ENCODE measurements at regions not wholly inside any gene's neighbourhood (a gene's known extent, or its start where the extent isn't known, plus 50 kb on each side); places are given as distances from the start of the nearest gene placed in this dataset.

- no peak for TF ChIP-seq CTCF (IDR thresholded peaks at IDR 0.05)
- peaks cover 14% of the 10 kb centered on the region for H3K27me3 Mint-ChIP-seq (ENCODE audit: unreplicated experiment)
- no peaks in the 10 kb centered on the region for H3K9me3 Mint-ChIP-seq (ENCODE audit: unreplicated experiment)
- no peak for DNase-seq (ENCODE audit: extremely low spot score, unreplicated experiment)
- no peaks in the 10 kb centered on the region for H3K36me3 Mint-ChIP-seq (ENCODE audit: unreplicated experiment)
- no peak overlapping the region for H3K4me3 Mint-ChIP-seq (ENCODE audit: unreplicated experiment)
- peaks cover 3% of the 10 kb centered on the region for H3K4me1 Mint-ChIP-seq (ENCODE audit: unreplicated experiment)
- H3K27ac Mint-ChIP-seq (ENCODE audit: unreplicated experiment) = no peak overlapping the region
Observed at GRCh38 chr18:55072698-55073097, 113.4 kb upstream of the CCDC68 start.

GRCh38 chr18:55072181-55072580, 112.9 kb upstream of the CCDC68 start:
- Mint-ChIP-seq H3K36me3 (ENCODE audit: unreplicated experiment) (no peaks in the 10 kb centered on the region), H3K9me3 (ENCODE audit: unreplicated experiment) (no peaks in the 10 kb centered on the region), H3K4me3 (ENCODE audit: unreplicated experiment) (no peak overlapping the region), H3K27me3 (ENCODE audit: unreplicated experiment) (peaks cover 14% of the 10 kb centered on the region), H3K4me1 (ENCODE audit: unreplicated experiment) (peaks cover 3% of the 10 kb centered on the region), H3K27ac (ENCODE audit: unreplicated experiment) (no peak overlapping the region)
- TF ChIP-seq CTCF (IDR thresholded peaks at IDR 0.05) = no peak
- DNase-seq (ENCODE audit: extremely low spot score, unreplicated experiment) = no peak

GRCh38 chr18:55069497-55069896, 110.2 kb upstream of the CCDC68 start:
- no peak overlapping the region for H3K27ac Mint-ChIP-seq (ENCODE audit: unreplicated experiment)
- H3K4me1 Mint-ChIP-seq (ENCODE audit: unreplicated experiment) = peaks cover 3% of the 10 kb centered on the region
- DNase-seq (ENCODE audit: extremely low spot score, unreplicated experiment) = no peak
- H3K36me3 Mint-ChIP-seq (ENCODE audit: unreplicated experiment) = no peaks in the 10 kb centered on the region
- no peak for TF ChIP-seq CTCF (IDR thresholded peaks at IDR 0.05)
- H3K9me3 Mint-ChIP-seq (ENCODE audit: unreplicated experiment) = no peaks in the 10 kb centered on the region
- no peak overlapping the region for H3K4me3 Mint-ChIP-seq (ENCODE audit: unreplicated experiment)
- H3K27me3 Mint-ChIP-seq (ENCODE audit: unreplicated experiment) = peaks cover 14% of the 10 kb centered on the region

- no peak for DNase-seq (ENCODE audit: extremely low spot score, unreplicated experiment)
- H3K4me1 Mint-ChIP-seq (ENCODE audit: unreplicated experiment) = peaks cover 3% of the 10 kb centered on the region
- no peak for TF ChIP-seq CTCF (IDR thresholded peaks at IDR 0.05)
- H3K27ac Mint-ChIP-seq (ENCODE audit: unreplicated experiment) = no peak overlapping the region
- H3K4me3 Mint-ChIP-seq (ENCODE audit: unreplicated experiment) = no peak overlapping the region
- H3K27me3 Mint-ChIP-seq (ENCODE audit: unreplicated experiment) = peaks cover 6% of the 10 kb centered on the region
- H3K36me3 Mint-ChIP-seq (ENCODE audit: unreplicated experiment) = no peaks in the 10 kb centered on the region
- peaks cover 4% of the 10 kb centered on the region for H3K9me3 Mint-ChIP-seq (ENCODE audit: unreplicated experiment)
Observed at GRCh38 chr18:55064760-55065159, 105.5 kb upstream of the CCDC68 start.

GRCh38 chr18:55064073-55064472, 104.8 kb upstream of the CCDC68 start:
- no peak for TF ChIP-seq CTCF (IDR thresholded peaks at IDR 0.05)

More at GRCh38 chr18:55064073-55064472, 104.8 kb upstream of the CCDC68 start:
- no peak overlapping the region for H3K27ac Mint-ChIP-seq (ENCODE audit: unreplicated experiment)
- H3K4me1 Mint-ChIP-seq (ENCODE audit: unreplicated experiment) = peaks cover 3% of the 10 kb centered on the region
- no peak for DNase-seq (ENCODE audit: extremely low spot score, unreplicated experiment)
- no peak overlapping the region for H3K4me3 Mint-ChIP-seq (ENCODE audit: unreplicated experiment)
- no peaks in the 10 kb centered on the region for H3K36me3 Mint-ChIP-seq (ENCODE audit: unreplicated experiment)
- peaks cover 4% of the 10 kb centered on the region for H3K9me3 Mint-ChIP-seq (ENCODE audit: unreplicated experiment)
- H3K27me3 Mint-ChIP-seq (ENCODE audit: unreplicated experiment) = peaks cover 9% of the 10 kb centered on the region

Data from osteocyte (in vitro differentiated cells).